H1 (cell line): ENCODE measurements at regions not wholly inside any gene's neighbourhood (a gene's known extent, or its start where the extent isn't known, plus 50 kb on each side); places are given as distances from the start of the nearest gene placed in this dataset.

Experiments
- TAF7 ChIP-seq: optimal IDR thresholded peaks from 2 replicates; pipeline ENCODE3; 2011; ENCODE audit warnings: low read depth, mild to moderate bottlenecking, inconsistent platforms, low read length, moderate library complexity, borderline replicate concordance

- TF ChIP-seq TAF7 = no peak
- TF ChIP-seq, all 59 proteins: peak for 8
Measured at GRCh38 chr4:112895811-112896608, 153.4 kb upstream of the ANK2 start (continued).
